ENCODE measurements at regions not wholly inside any gene's neighbourhood (a gene's known extent, or its start where the extent isn't known, plus 50 kb on each side); places are given as distances from the start of the nearest gene placed in this dataset.

GRCh38 chr3:110905121-110905520 is 166.5 kb upstream of the NECTIN3 start (continued):
- TF ChIP-seq RCOR1 (conservative IDR thresholded peaks at IDR 0.05; ENCODE audit: low read depth, low read length) (no peak), CREB1 (IDR thresholded peaks at IDR 0.05; ENCODE audit: low read depth) (no peak)

- Histone ChIP-seq H3K79me2 (ENCODE audit: control insufficient read depth, insufficient read depth, low read length) (no peaks in the 10 kb centered on the region), H3K4me3 (no peak overlapping the region), H3K9ac (ENCODE audit: control insufficient read depth, insufficient read depth, low read length) (no peak overlapping the region), H3K27me3 (replicated peaks in 1 of 2; ENCODE audit: control insufficient read depth in 2 of 2, insufficient read depth in 2 of 2, low read length in 1 of 2) (no peaks in the 10 kb centered on the region), H3K9me3 (replicated peaks; ENCODE audit: control insufficient read depth, insufficient read depth, low read length) (no peaks in the 10 kb centered on the region), H3K27ac (ENCODE audit: control insufficient read depth, insufficient read depth) (no peak overlapping the region), H3K4me2 (ENCODE audit: control insufficient read depth, insufficient read depth) (no peak overlapping the region), H4K20me1 (ENCODE audit: control insufficient read depth, insufficient read depth) (no peaks in the 10 kb centered on the region), H3K36me3 (ENCODE audit: control insufficient read depth in 2 of 2, insufficient read depth in 2 of 2, low read length in 1 of 2) (no peaks in the 10 kb centered on the region), H2AFZ (ENCODE audit: control insufficient read depth, low read depth, low read length) (no peak overlapping the region), H3K4me1 (ENCODE audit: control insufficient read depth, insufficient read depth, low read length) (no peaks in the 10 kb centered on the region)
- FAIRE-seq (no peak), ATAC-seq (no peak), DNase-seq (ENCODE audit: low read depth, low spot score) (no peak)
- ChIA-PET SMC1A (ENCODE audit: uncharacterized antibody, unreplicated experiment) (interaction anchor here (0.7 kb wide), 1 partner anchor 15 kb away, joined by 3 read pairs; no protein-coding TSS in a partner anchor), POLR2A (no interaction called here), RAD21 (ENCODE audit: unreplicated experiment) (no interaction called here), CTCF (no interaction called here)
- intact Hi-C loops (cut with micrococcal nuclease; ENCODE audit: unreplicated experiment): no loop called here
- TF ChIP-seq NFXL1 (IDR thresholded peaks at IDR 0.05; ENCODE audit: borderline replicate concordance) (no peak), GABPA (IDR thresholded peaks at IDR 0.05; ENCODE audit: low read depth) (no peak), E4F1 (IDR thresholded peaks at IDR 0.05; ENCODE audit: borderline replicate concordance, partially characterized antibody) (no peak), HSF1 (IDR thresholded peaks at IDR 0.05; ENCODE audit: low read depth, low read length) (no peak), TBL1XR1 (IDR thresholded peaks at IDR 0.05; ENCODE audit: low read depth, low read length) (no peak)
- in situ Hi-C loops (cut with MboI): no loop called here
- 0% methylated on average over 2 of the region's 2 CpGs for WGBS (ENCODE audit: insufficient coverage, insufficient replicate concordance, low lambda C conversion rate, missing lambda C conversion rate)
- no TSS peak for BruUV-seq (replicated peaks)
These were observed 161.8 kb upstream of the NECTIN3 start for GRCh38 chr3:110909839-110910238.

Data from GM12878 (cell line).